ENCODE measurements at regions not wholly inside any gene's neighbourhood (a gene's known extent, or its start where the extent isn't known, plus 50 kb on each side); places are given as distances from the start of the nearest gene placed in this dataset.

DNA sequence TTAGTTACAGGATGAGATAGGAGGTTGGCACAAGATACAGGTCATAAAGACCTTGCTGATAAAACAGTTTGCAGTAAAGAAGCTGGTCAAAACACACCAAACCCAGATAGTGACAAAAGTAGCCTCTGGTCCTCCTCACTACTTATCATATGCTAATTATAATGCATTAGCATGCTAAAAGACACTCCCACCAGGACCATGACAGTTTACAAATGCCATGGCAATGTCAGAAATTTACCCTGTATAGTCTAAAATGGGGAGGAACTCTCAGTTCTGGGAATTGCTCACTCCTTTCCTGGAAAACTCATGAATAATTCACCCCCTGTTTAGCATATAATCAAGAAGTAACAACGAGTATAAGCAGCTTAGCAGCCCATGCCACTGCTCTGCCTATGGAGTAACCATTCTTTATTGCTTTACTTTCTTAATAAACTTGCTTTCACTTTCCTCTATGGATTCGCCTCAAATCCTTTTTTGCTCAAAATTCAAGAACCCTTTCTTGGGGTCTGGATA lies 1254.4 kb downstream of the PCDH7 start:
- no peak for TF ChIP-seq EZH2 (IDR thresholded peaks at IDR 0.05; ENCODE audit: low read length, missing control alignments)
- TF ChIP-seq, protein P1, sequence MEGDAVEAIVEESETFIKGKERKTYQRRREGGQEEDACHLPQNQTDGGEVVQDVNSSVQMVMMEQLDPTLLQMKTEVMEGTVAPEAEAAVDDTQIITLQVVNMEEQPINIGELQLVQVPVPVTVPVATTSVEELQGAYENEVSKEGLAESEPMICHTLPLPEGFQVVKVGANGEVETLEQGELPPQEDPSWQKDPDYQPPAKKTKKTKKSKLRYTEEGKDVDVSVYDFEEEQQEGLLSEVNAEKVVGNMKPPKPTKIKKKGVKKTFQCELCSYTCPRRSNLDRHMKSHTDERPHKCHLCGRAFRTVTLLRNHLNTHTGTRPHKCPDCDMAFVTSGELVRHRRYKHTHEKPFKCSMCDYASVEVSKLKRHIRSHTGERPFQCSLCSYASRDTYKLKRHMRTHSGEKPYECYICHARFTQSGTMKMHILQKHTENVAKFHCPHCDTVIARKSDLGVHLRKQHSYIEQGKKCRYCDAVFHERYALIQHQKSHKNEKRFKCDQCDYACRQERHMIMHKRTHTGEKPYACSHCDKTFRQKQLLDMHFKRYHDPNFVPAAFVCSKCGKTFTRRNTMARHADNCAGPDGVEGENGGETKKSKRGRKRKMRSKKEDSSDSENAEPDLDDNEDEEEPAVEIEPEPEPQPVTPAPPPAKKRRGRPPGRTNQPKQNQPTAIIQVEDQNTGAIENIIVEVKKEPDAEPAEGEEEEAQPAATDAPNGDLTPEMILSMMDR (conservative IDR thresholded peaks at IDR 0.05 in 1 of 2, IDR thresholded peaks at IDR 0.05 in 1 of 2; ENCODE audit: low read depth in 1 of 2, low read length in 2 of 2): no peak

Measured in fibroblast of lung (primary cell).